Fibroblast of pulmonary artery (primary cell): ENCODE measurements at regions not wholly inside any gene's neighbourhood (a gene's known extent, or its start where the extent isn't known, plus 50 kb on each side); places are given as distances from the start of the nearest gene placed in this dataset.

Experiments used
- DNase-seq: peaks from one replicate; pipeline ENCODE4 v3.0.0-alpha.2; 2010; ENCODE audit warnings: low read depth
- H3K4me3 ChIP-seq: replicated peaks from 2 replicates; pipeline ENCODE4 v1.5.1; 2011; ENCODE audit warnings: low read depth, mild to moderate bottlenecking, control low read depth, low read length, moderate library complexity
- CTCF ChIP-seq: IDR thresholded peaks from 2 replicates; pipeline ENCODE4 v1.5.1; 2011; ENCODE audit warnings: mild to moderate bottlenecking, control low read depth, low read length, inconsistent platforms; ENCODE audit errors: missing control alignments

DNA sequence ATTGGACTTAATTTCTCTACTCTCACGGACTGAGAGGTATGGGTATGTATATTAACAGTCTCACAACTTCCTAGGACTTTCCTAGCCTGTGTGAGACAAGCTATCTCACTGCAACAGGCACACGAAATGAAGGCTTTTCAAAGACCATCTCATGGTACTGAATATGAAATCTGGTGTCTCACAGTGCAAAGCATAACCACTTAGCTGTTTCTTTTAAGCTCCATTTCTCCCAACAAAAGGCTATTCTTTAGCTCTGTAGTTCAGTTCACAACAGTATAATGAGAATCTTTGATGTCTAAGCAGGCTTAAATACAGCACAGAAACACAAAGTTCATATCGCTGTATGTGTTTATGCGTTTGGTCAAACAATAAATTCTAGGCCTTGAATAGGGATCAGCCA, 116.2 kb upstream of the PCDH18 start:
- no peak overlapping the region for H3K4me3 ChIP-seq
- DNase-seq, result no peak
- TF ChIP-seq CTCF, result no peak

- no peak overlapping the region for H3K4me3 ChIP-seq
- TF ChIP-seq CTCF, result no peak
- no peak for DNase-seq
Observed at GRCh38 chr4:137647375-137647774, 115.1 kb upstream of the PCDH18 start.

GRCh38 chr4:137644201-137644600, 111.9 kb upstream of the PCDH18 start:
- H3K4me3 ChIP-seq, result no peak overlapping the region
- DNase-seq, result peak; percentile 65
- no peak for TF ChIP-seq CTCF

DNA sequence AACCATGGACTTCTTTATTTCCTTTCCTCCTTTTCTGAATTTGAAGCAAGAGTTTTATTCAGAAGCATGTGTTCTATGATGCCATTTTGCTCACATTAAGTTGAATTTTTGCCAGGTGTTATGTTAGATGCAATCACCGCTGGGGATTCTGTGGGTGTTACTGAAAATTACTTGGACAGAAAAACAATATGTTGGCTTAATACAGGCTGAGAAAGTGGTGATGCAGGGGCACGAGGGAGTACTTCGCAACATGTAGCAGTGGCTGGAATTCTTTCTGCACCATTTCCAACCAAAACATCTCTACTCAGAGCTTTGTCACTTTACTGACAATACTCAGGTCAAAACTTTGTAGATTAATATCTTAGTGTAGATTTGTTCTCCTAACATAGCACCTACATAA, 109.2 kb upstream of the PCDH18 start:
- TF ChIP-seq CTCF, result no peak
- peak; percentile 86 for DNase-seq
- no peak overlapping the region for H3K4me3 ChIP-seq

DNA sequence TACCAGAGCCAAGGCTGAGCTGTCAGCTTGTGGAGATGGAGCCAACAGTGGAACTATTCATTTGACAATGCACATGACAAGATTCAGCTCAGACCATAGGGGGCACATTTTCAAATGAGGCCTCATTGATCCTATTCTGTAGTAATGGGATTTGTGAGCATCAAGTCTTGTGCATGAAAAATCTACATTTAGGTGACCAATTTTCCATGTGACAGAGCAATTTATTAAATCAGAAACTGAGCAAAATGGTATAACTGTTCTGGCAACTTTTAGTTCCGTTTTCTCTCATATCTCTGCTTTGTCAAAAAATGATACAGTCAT, 108.5 kb upstream of the PCDH18 start:
- no peak for DNase-seq
- no peak overlapping the region for H3K4me3 ChIP-seq
- TF ChIP-seq CTCF, result no peak

- no peak overlapping the region for H3K4me3 ChIP-seq
- no peak for DNase-seq
- TF ChIP-seq CTCF, result no peak
Observed at GRCh38 chr4:137640156-137640837, 108.0 kb upstream of the PCDH18 start.

- no peak for TF ChIP-seq CTCF
- no peak for DNase-seq
- no peak overlapping the region for H3K4me3 ChIP-seq
Observed at GRCh38 chr4:137638934-137639333, 106.6 kb upstream of the PCDH18 start.
